Stomach (tissue), 4 donors: ENCODE measurements at regions not wholly inside any gene's neighbourhood (a gene's known extent, or its start where the extent isn't known, plus 50 kb on each side); places are given as distances from the start of the nearest gene placed in this dataset.

Experiments
- EP300 ChIP-seq: sonication (generic); formaldehyde crosslinking; IDR thresholded peaks from one replicate; pipeline ENCODE4 v1.6.1; 2017; ENCODE audit warnings: antibody characterized with exemption
- POLR2A ChIP-seq, 4 donors: fragments of 450-650 bp; IDR thresholded peaks; one replicate each; pipeline ENCODE4 v1.6.1; 2016; ENCODE audit warnings: antibody characterized with exemption in 4 of 4, control low read depth in 2 of 4, mild to moderate bottlenecking in 1 of 4, moderate library complexity in 1 of 4
- POLR2AphosphoS5 ChIP-seq, 3 donors: sonication (generic); formaldehyde crosslinking; IDR thresholded peaks; one replicate each; pipeline ENCODE4 v1.6.1; 2016; ENCODE audit warnings: antibody characterized with exemption in 3 of 3
- TF ChIP-seq, protein P1 (sequence below), 7 experiments: fragments of 450-650 bp in 4 of 7; fragments of 200-600 bp in 3 of 7; sonication (generic) in 3 of 7; IDR thresholded peaks; one replicate each; pipeline ENCODE4 v1.5.1; 2016 to 2019; ENCODE audit warnings: antibody characterized with exemption in 7 of 7, control low read depth in 2 of 7, mild to moderate bottlenecking in 1 of 7

DNA sequence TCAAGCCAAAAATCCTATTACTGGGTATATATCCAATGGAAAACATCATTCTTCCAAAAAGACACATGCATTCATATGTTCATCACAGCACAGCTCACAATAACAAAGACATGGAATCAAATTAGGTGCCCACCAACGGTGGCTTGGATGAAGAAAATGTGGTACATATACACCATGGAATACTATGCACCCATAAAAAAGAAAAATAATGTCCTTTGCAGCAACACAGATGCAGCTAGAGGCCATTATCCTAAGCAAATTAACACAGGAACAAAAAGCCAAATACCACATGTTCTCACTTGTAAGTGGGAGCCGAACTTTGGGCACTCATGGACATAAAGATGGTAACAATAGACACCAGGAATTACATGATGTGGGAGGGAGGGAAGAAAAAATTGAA is 113.6 kb downstream of the MRPL39 start:
- TF ChIP-seq, protein P1, sequence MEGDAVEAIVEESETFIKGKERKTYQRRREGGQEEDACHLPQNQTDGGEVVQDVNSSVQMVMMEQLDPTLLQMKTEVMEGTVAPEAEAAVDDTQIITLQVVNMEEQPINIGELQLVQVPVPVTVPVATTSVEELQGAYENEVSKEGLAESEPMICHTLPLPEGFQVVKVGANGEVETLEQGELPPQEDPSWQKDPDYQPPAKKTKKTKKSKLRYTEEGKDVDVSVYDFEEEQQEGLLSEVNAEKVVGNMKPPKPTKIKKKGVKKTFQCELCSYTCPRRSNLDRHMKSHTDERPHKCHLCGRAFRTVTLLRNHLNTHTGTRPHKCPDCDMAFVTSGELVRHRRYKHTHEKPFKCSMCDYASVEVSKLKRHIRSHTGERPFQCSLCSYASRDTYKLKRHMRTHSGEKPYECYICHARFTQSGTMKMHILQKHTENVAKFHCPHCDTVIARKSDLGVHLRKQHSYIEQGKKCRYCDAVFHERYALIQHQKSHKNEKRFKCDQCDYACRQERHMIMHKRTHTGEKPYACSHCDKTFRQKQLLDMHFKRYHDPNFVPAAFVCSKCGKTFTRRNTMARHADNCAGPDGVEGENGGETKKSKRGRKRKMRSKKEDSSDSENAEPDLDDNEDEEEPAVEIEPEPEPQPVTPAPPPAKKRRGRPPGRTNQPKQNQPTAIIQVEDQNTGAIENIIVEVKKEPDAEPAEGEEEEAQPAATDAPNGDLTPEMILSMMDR (IDR thresholded peaks at IDR 0.05): no peak
- TF ChIP-seq POLR2A (IDR thresholded peaks at IDR 0.05) (no peak), EP300 (no peak), POLR2AphosphoS5 (IDR thresholded peaks at IDR 0.05) (no peak)
